ENCODE measurements at regions not wholly inside any gene's neighbourhood (a gene's known extent, or its start where the extent isn't known, plus 50 kb on each side); places are given as distances from the start of the nearest gene placed in this dataset.

DNA sequence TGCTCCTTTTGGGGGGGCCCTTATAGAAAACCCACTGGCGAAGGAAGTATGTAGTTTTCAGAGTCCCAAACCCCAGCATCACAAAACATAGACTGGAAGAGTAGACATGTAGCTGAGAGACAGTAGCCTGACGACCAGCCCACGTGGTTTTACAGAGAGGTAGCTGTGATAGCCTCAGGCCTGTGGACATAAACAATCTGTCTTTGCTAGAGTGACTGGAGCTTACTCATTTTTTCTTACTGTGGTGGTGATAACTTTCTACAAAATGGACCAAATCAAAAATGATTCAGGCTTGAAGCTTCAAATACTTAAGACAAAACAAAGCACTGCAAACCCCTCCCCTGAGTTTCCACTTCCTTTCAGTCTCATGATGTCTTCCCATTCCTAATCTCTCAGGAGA is 497.0 kb downstream of the RWDD3 start:
- Histone ChIP-seq H3K9me3 (ENCODE audit: control insufficient read depth in 2 of 2, insufficient read depth in 1 of 2, low read depth in 1 of 2, low read length in 1 of 2) (no peaks in the 10 kb centered on the region), H3K36me3 (ENCODE audit: control insufficient read depth in 2 of 2, insufficient read depth in 2 of 2, low read length in 1 of 2) (no peaks in the 10 kb centered on the region), H3K27me3 (ENCODE audit: control insufficient read depth in 1 of 2, insufficient read depth in 2 of 2, low read length in 2 of 2) (no peaks in the 10 kb centered on the region), H3K4me1 (ENCODE audit: control insufficient read depth in 2 of 2, insufficient read depth in 2 of 2, low read length in 1 of 2) (no peaks in the 10 kb centered on the region), H3K4me3 (ENCODE audit: low read depth in 1 of 2, low read length in 2 of 2) (no peak overlapping the region), H3K27ac (ENCODE audit: low read depth in 2 of 2, low read length in 1 of 2) (no peak overlapping the region)
- WGBS, 2 donors, result 40 to 45% methylated on average over 3 of the region's 3 CpGs

DNA sequence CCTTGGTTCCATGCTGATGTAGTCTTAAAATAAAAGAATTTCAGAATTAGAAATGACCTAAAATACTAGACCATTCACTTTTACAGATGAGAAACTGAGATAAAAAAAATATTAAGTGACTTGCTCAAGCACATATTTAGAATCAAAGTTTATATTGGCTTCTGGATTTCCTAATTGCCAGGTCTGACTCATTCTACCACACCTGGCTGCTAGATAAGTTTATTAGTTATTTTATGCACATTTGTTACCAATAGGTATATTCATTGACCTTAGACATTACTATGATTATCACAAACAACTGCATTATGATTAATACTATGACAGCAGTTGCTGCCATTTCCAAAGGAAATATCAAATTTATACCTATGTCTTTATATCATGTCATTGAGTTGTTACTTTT is 497.5 kb downstream of the RWDD3 start:
- Histone ChIP-seq H3K27ac (ENCODE audit: low read depth in 2 of 2, low read length in 1 of 2) (no peak overlapping the region), H3K9me3 (ENCODE audit: control insufficient read depth in 2 of 2, insufficient read depth in 1 of 2, low read depth in 1 of 2, low read length in 1 of 2) (no peaks in the 10 kb centered on the region), H3K27me3 (ENCODE audit: control insufficient read depth in 1 of 2, insufficient read depth in 2 of 2, low read length in 2 of 2) (no peaks in the 10 kb centered on the region), H3K36me3 (ENCODE audit: control insufficient read depth in 2 of 2, insufficient read depth in 2 of 2, low read length in 1 of 2) (no peaks in the 10 kb centered on the region), H3K4me1 (ENCODE audit: control insufficient read depth in 2 of 2, insufficient read depth in 2 of 2, low read length in 1 of 2) (no peaks in the 10 kb centered on the region), H3K4me3 (ENCODE audit: low read depth in 1 of 2, low read length in 2 of 2) (no peak overlapping the region)

DNA sequence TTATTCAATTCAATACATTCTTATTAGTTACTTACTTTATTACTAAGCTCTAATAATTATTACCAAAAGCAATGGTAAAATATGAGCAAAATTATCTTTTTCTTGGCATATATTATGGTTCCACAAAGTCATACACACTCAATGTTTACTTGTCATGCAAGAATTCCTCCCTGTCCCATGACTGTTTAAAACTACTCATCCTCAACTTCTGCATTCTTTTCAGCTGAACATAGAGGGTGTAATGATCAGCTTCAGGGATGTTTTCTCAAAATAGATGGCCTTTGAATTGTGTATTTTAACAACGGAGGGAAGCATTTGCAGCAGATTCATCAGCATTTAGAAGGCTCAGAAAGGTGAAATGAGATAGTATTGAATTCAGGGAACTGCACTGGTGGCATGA is 499.0 kb downstream of the RWDD3 start:
- no peaks in the 10 kb centered on the region for H3K27me3 ChIP-seq (ENCODE audit: control insufficient read depth in 1 of 2, insufficient read depth in 2 of 2, low read length in 2 of 2)
- no peak overlapping the region for H3K27ac ChIP-seq (ENCODE audit: low read depth in 2 of 2, low read length in 1 of 2)
- 38 to 40% methylated on average over 1 of the region's 1 CpG for WGBS, 2 donors
- no peak overlapping the region for H3K4me3 ChIP-seq (ENCODE audit: low read depth in 1 of 2, low read length in 2 of 2)
- H3K4me1 ChIP-seq (ENCODE audit: control insufficient read depth in 2 of 2, insufficient read depth in 2 of 2, low read length in 1 of 2), result no peaks in the 10 kb centered on the region
- no peaks in the 10 kb centered on the region for H3K9me3 ChIP-seq (ENCODE audit: control insufficient read depth in 2 of 2, insufficient read depth in 1 of 2, low read depth in 1 of 2, low read length in 1 of 2)
- no peaks in the 10 kb centered on the region for H3K36me3 ChIP-seq (ENCODE audit: control insufficient read depth in 2 of 2, insufficient read depth in 2 of 2, low read length in 1 of 2)

DNA sequence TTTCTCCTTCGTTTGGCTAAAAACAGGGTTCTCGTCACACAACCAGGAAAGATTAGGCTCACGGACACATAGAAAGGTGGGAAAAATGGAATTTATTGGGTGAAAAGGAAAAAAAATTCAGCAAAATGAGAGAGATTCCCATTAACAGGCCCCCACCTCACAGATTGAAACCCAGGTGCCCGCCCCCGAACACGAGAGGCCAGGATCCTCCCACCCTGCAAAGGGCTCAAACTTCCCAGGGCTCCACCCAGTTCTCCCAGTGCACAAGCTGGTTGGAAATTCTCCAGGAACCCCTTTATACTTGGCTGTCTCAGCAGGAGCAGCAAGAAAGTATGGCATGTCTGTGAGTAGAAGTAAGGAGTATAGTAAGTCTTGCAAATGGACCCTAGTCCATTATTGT is 499.7 kb downstream of the RWDD3 start:
- Histone ChIP-seq H3K27ac (ENCODE audit: low read depth in 2 of 2, low read length in 1 of 2) (no peak overlapping the region), H3K4me1 (ENCODE audit: control insufficient read depth in 2 of 2, insufficient read depth in 2 of 2, low read length in 1 of 2) (no peaks in the 10 kb centered on the region), H3K27me3 (ENCODE audit: control insufficient read depth in 1 of 2, insufficient read depth in 2 of 2, low read length in 2 of 2) (no peaks in the 10 kb centered on the region), H3K36me3 (ENCODE audit: control insufficient read depth in 2 of 2, insufficient read depth in 2 of 2, low read length in 1 of 2) (no peaks in the 10 kb centered on the region), H3K9me3 (ENCODE audit: control insufficient read depth in 2 of 2, insufficient read depth in 1 of 2, low read depth in 1 of 2, low read length in 1 of 2) (no peaks in the 10 kb centered on the region), H3K4me3 (ENCODE audit: low read depth in 1 of 2, low read length in 2 of 2) (no peak overlapping the region)
- 87 to 90% methylated on average over 6 of the region's 6 CpGs for WGBS, 2 donors

DNA sequence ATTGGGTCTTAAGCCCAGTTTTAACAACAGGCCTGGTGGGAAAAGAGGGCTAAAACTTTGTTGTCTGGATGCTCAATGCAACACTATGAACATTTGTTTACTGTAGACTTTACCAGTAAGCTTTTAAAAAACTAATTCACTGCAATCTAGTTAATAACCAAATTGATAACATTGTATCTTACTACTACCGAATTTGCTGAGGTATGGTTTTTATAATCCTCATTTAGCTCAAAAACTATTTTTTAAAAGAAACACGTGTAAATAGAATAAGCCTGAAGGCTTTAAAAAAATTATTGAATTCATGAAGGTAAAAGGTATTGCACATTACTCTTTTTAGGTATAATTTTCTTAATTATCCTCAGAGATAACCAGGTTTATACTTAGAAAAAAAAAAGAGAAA is 500.6 kb downstream of the RWDD3 start:
- Histone ChIP-seq H3K4me3 (ENCODE audit: low read depth in 1 of 2, low read length in 2 of 2) (no peak overlapping the region), H3K9me3 (ENCODE audit: control insufficient read depth in 2 of 2, insufficient read depth in 1 of 2, low read depth in 1 of 2, low read length in 1 of 2) (no peaks in the 10 kb centered on the region), H3K27ac (ENCODE audit: low read depth in 2 of 2, low read length in 1 of 2) (no peak overlapping the region), H3K27me3 (ENCODE audit: control insufficient read depth in 1 of 2, insufficient read depth in 2 of 2, low read length in 2 of 2) (no peaks in the 10 kb centered on the region), H3K4me1 (ENCODE audit: control insufficient read depth in 2 of 2, insufficient read depth in 2 of 2, low read length in 1 of 2) (no peaks in the 10 kb centered on the region), H3K36me3 (ENCODE audit: control insufficient read depth in 2 of 2, insufficient read depth in 2 of 2, low read length in 1 of 2) (no peaks in the 10 kb centered on the region)
- WGBS, 2 donors, result 78 to 83% methylated on average over 2 of the region's 2 CpGs

DNA sequence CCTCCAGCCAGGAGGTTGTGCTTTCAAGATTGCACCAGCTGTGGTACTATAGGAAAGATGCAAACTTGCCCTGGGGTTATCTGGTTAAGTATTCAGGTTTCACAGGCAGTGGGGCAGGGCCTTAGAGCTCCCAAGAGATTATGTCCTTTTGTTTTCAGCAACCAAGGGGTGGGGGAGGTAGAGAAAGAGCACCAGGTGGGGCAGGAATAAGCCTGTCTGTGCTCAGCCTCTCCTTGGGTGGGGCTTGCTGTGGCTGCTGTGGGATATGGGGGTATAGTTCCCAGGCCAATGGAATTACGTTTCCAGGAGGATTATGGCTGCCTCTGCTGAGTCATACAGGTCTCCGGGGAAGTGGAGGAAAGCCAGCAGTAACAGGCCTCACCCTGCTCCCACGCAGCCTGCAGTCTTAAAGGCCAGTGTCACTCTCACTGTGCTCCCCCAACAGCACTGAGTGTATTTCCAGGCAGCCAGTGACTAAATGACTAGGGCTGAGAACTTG is 508.6 kb downstream of the RWDD3 start:
- Histone ChIP-seq H3K36me3 (ENCODE audit: control insufficient read depth in 2 of 2, insufficient read depth in 2 of 2, low read length in 1 of 2) (no peaks in the 10 kb centered on the region), H3K9me3 (ENCODE audit: control insufficient read depth in 2 of 2, insufficient read depth in 1 of 2, low read depth in 1 of 2, low read length in 1 of 2) (no peaks in the 10 kb centered on the region), H3K27me3 (ENCODE audit: control insufficient read depth in 1 of 2, insufficient read depth in 2 of 2, low read length in 2 of 2) (no peaks in the 10 kb centered on the region), H3K27ac (ENCODE audit: low read depth in 2 of 2, low read length in 1 of 2) (peak overlapping the region; percentile 79 to 82), H3K4me3 (ENCODE audit: low read depth in 1 of 2, low read length in 2 of 2) (no peak overlapping the region), H3K4me1 (ENCODE audit: control insufficient read depth in 2 of 2, insufficient read depth in 2 of 2, low read length in 1 of 2) (no peaks in the 10 kb centered on the region)
- 34 to 59% methylated on average over 3 of the region's 3 CpGs for WGBS, 2 donors

DNA sequence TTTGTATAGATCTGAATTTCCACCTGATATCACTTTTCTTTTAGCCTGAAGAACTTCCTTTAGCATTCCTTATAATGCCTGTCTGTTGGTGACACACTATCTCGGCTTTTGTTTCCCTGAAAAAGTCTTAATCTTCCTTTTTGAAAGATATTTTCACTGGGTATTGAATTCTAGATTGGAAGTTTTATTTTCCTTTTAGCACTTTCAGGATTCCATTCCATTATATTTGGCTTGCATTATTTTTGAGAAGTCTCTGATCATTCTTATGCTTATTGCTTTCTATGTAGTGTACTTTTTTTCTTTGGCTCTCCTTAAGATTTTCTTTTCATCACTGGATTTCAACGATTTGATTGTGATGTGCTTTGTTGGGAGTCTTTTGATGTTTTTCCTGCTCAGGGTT is 510.7 kb downstream of the RWDD3 start:
- 44 to 49% methylated on average over 2 of the region's 2 CpGs for WGBS, 2 donors
- Histone ChIP-seq H3K4me1 (ENCODE audit: control insufficient read depth in 2 of 2, insufficient read depth in 2 of 2, low read length in 1 of 2) (no peaks in the 10 kb centered on the region), H3K4me3 (ENCODE audit: low read depth in 1 of 2, low read length in 2 of 2) (no peak overlapping the region), H3K27me3 (ENCODE audit: control insufficient read depth in 1 of 2, insufficient read depth in 2 of 2, low read length in 2 of 2) (no peaks in the 10 kb centered on the region), H3K27ac (ENCODE audit: low read depth in 2 of 2, low read length in 1 of 2) (no peak overlapping the region), H3K9me3 (ENCODE audit: control insufficient read depth in 2 of 2, insufficient read depth in 1 of 2, low read depth in 1 of 2, low read length in 1 of 2) (no peaks in the 10 kb centered on the region), H3K36me3 (ENCODE audit: control insufficient read depth in 2 of 2, insufficient read depth in 2 of 2, low read length in 1 of 2) (no peaks in the 10 kb centered on the region)

DNA sequence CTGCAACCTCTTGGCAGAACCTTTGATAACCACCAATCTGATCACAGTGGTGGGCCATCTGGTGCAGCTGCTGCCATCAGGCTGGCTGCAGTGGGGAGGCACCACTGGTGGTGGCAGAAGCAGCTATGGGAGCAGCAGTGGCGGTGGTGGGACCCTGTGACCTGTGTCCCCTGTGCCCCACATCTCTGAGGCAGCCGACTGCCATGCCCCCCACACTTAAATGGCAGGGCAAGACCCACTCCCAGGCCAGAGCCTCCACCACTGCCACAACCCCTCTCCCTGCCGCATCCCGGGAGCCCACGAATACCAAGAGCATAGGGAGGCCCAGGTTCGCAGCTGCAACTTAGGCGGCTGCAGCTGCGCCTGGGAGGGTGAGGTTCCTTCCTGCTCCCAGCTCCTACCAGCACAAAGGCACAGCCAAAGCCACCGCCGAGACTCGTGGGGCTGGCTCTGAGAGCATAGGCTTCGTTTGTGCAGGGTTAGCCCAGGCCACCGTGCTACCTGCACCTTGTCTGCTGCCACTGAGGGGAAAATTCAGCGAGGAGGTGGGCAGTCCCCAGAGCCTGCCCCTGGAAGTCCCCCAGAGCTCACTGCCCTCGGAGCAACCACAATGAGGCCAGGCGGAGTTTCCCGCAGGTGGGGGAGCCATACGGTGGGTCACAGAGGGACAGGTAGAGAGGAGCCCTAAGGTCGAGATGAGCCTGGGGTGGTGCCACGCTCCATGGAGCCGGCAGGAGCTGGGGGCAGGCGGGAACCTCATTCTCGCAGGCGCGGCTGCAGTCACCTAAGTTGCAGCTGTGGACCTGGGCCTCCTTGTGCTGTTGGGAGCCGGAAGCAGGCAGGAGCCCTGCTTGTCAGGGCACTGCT is 518.7 kb downstream of the RWDD3 start:
- H3K4me3 ChIP-seq (ENCODE audit: low read depth in 1 of 2, low read length in 2 of 2), result no peak overlapping the region
- H3K27me3 ChIP-seq (ENCODE audit: control insufficient read depth in 1 of 2, insufficient read depth in 2 of 2, low read length in 2 of 2), result no peaks in the 10 kb centered on the region
- H3K4me1 ChIP-seq (ENCODE audit: control insufficient read depth in 2 of 2, insufficient read depth in 2 of 2, low read length in 1 of 2), result no peaks in the 10 kb centered on the region
- H3K27ac ChIP-seq (ENCODE audit: low read depth in 2 of 2, low read length in 1 of 2), result no peak overlapping the region
- H3K9me3 ChIP-seq (ENCODE audit: control insufficient read depth in 2 of 2, insufficient read depth in 1 of 2, low read depth in 1 of 2, low read length in 1 of 2), result peaks cover 14 to 22% of the 10 kb centered on the region in 2 donors
- H3K36me3 ChIP-seq (ENCODE audit: control insufficient read depth in 2 of 2, insufficient read depth in 2 of 2, low read length in 1 of 2), result no peaks in the 10 kb centered on the region
- 95% methylated on average over 26 of the region's 26 CpGs for WGBS, 2 donors

DNA sequence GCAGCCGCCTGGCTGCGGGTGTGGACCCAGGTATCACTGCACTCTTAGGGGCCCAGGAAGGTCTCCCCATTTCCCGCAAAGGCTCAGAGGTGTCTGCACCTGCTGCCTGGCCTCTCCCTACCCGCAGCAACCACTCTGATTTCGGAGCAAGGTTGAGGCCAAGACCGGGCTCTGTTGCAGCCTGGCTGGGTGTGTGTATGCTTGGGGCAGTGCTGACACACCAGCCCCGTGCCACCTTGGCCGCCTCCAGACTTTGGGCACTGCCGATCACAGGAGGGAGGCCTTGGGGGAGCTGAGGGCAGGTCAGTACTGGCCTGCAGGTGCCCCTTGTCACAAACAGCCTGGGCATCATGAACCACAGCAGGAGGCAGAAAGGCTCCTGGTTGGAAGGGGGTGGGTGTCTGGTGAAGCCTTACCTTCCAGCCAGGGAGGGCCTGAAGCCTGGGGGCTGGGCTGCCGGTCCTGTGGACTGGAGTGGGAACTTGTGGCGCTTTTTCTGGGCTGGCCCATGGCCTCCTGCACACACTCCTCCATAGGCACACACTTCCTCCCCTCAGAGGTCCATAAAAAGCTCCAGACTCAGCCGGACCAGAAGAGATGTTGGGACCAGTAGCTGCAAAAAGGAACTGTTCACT is 519.5 kb downstream of the RWDD3 start:
- Histone ChIP-seq H3K27me3 (ENCODE audit: control insufficient read depth in 1 of 2, insufficient read depth in 2 of 2, low read length in 2 of 2) (no peaks in the 10 kb centered on the region), H3K27ac (ENCODE audit: low read depth in 2 of 2, low read length in 1 of 2) (no peak overlapping the region), H3K4me3 (ENCODE audit: low read depth in 1 of 2, low read length in 2 of 2) (no peak overlapping the region), H3K4me1 (ENCODE audit: control insufficient read depth in 2 of 2, insufficient read depth in 2 of 2, low read length in 1 of 2) (no peaks in the 10 kb centered on the region), H3K9me3 (ENCODE audit: control insufficient read depth in 2 of 2, insufficient read depth in 1 of 2, low read depth in 1 of 2, low read length in 1 of 2) (peaks cover 14 to 22% of the 10 kb centered on the region in 2 donors), H3K36me3 (ENCODE audit: control insufficient read depth in 2 of 2, insufficient read depth in 2 of 2, low read length in 1 of 2) (no peaks in the 10 kb centered on the region)
- WGBS, 2 donors, result 93 to 95% methylated on average over 12 of the region's 12 CpGs

DNA sequence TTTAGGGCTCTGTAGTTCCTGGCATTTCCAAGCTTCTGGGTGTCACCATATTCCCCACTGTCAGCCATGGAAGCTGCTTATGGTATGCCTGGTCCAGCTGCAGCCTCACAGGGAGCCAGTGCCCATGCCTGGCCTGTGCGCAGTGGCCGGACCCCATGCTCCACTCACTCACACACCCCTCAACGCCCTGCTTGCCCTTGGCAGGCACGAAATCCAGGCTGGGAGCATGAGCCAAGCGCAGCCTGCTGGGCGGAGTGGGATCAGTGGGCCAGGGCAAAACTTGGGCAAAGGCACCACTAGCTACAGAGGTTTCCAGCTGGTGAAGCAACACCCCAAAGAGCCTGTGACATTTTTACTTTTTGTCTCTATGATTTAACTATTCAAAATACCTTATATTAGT is 520.4 kb downstream of the RWDD3 start:
- Histone ChIP-seq H3K36me3 (ENCODE audit: control insufficient read depth in 2 of 2, insufficient read depth in 2 of 2, low read length in 1 of 2) (no peaks in the 10 kb centered on the region), H3K27me3 (ENCODE audit: control insufficient read depth in 1 of 2, insufficient read depth in 2 of 2, low read length in 2 of 2) (no peaks in the 10 kb centered on the region), H3K4me3 (ENCODE audit: low read depth in 1 of 2, low read length in 2 of 2) (no peak overlapping the region), H3K27ac (ENCODE audit: low read depth in 2 of 2, low read length in 1 of 2) (no peak overlapping the region), H3K4me1 (ENCODE audit: control insufficient read depth in 2 of 2, insufficient read depth in 2 of 2, low read length in 1 of 2) (no peaks in the 10 kb centered on the region), H3K9me3 (ENCODE audit: control insufficient read depth in 2 of 2, insufficient read depth in 1 of 2, low read depth in 1 of 2, low read length in 1 of 2) (peaks cover 14 to 22% of the 10 kb centered on the region in 2 donors)
- WGBS, 2 donors, result 87 to 89% methylated on average over 6 of the region's 6 CpGs

Data from esophagus (tissue), 2 donors.